Uterus (tissue), 2 donors: ENCODE measurements at regions not wholly inside any gene's neighbourhood (a gene's known extent, or its start where the extent isn't known, plus 50 kb on each side); places are given as distances from the start of the nearest gene placed in this dataset.

ENCODE experiments used
- CTCF ChIP-seq, 4 experiments: fragments of 200-600 bp in 2 of 4; fragments of 450-650 bp in 2 of 4; sonication (generic) in 2 of 4; IDR thresholded peaks; one replicate each; pipeline ENCODE4 v1.5.1; 2016 to 2019; ENCODE audit warnings: antibody characterized with exemption in 4 of 4, mild to moderate bottlenecking in 2 of 4, moderate library complexity in 1 of 4
- POLR2A ChIP-seq, 2 donors: fragments of 450-650 bp; IDR thresholded peaks; one replicate each; pipeline ENCODE4 v1.6.1; 2016; ENCODE audit warnings: antibody characterized with exemption in 2 of 2, mild to moderate bottlenecking in 1 of 2, moderate library complexity in 1 of 2

DNA sequence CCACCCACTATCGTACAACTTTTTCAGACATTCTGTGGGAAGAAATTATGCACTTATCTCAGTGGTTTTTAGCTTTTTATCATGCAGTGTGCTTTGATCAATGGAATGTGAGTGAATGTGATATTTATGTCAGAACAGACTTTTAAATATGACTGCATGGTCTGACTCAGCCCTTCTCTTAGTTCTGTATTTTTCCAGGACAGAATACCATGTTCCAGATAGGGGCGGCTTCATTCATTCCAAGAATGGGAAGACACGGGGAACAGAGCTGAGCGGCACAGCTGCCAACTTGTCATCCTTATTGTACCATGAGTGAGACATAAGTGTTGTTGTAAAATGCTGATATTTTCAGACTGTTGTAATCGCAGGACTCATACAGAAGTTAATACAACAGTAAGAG, 214.6 kb upstream of the NCAM2 start:
- TF ChIP-seq POLR2A (IDR thresholded peaks at IDR 0.05) (no peak), CTCF (IDR thresholded peaks at IDR 0.05) (no peak)
